ENCODE measurements at regions not wholly inside any gene's neighbourhood (a gene's known extent, or its start where the extent isn't known, plus 50 kb on each side); places are given as distances from the start of the nearest gene placed in this dataset.

- H3K4me2 ChIP-seq = no peak overlapping the region
- H3K27me3 Mint-ChIP-seq (ENCODE audit: insufficient read depth, low read depth, poor library complexity) = peaks cover 3% of the 10 kb centered on the region
- no peaks in the 10 kb centered on the region for H3K9me2 ChIP-seq (ENCODE audit: insufficient read depth)
- H3K9me3 Mint-ChIP-seq = peaks cover 5% of the 10 kb centered on the region; the same call in 1 of the 3 replicates
- H3K27me3 ChIP-seq (ENCODE audit: insufficient read depth) = no peaks in the 10 kb centered on the region
- no peaks in the 10 kb centered on the region for H3K4me1 ChIP-seq (ENCODE audit: insufficient read depth)
- H3F3A ChIP-seq (replicated peaks; ENCODE audit: low read depth) = no peaks in the 10 kb centered on the region
- no peaks in the 10 kb centered on the region for H3K36me3 Mint-ChIP-seq (ENCODE audit: low read depth)
- no peak overlapping the region for H3K4me3 ChIP-seq
- H2AFZ ChIP-seq = no peak overlapping the region
- H3K27ac Mint-ChIP-seq = no peak overlapping the region
- no peaks in the 10 kb centered on the region for H4K20me1 ChIP-seq (replicated peaks; ENCODE audit: insufficient read depth)
- H3K79me2 ChIP-seq (replicated peaks; ENCODE audit: insufficient read depth) = no peaks in the 10 kb centered on the region
- no peak overlapping the region for H3K27ac ChIP-seq (ENCODE audit: low read depth)
- no peak overlapping the region for H3K4me3 Mint-ChIP-seq
- ATAC-seq (no peak), DNase-seq (ENCODE audit: low spot score) (no peak)
- no peaks in the 10 kb centered on the region for H3K36me3 ChIP-seq (ENCODE audit: insufficient read depth)
- TF ChIP-seq EZH2phosphoT487 (IDR thresholded peaks at IDR 0.05; ENCODE audit: unreplicated experiment) = no peak
- no peak for TF ChIP-seq STAT1 (IDR thresholded peaks at IDR 0.05; ENCODE audit: unreplicated experiment)
- TF ChIP-seq ZNF331 (CRISPR knock-in tag; IDR thresholded peaks at IDR 0.05; ENCODE audit: low read depth) = no peak
- TF ChIP-seq NANOG (IDR thresholded peaks at IDR 0.05; ENCODE audit: borderline replicate concordance) = no peak
- TF ChIP-seq JUNB (IDR thresholded peaks at IDR 0.05; ENCODE audit: unreplicated experiment) = no peak
- no peak for TF ChIP-seq ZNF462 (CRISPR knock-in tag; IDR thresholded peaks at IDR 0.05)
- TF ChIP-seq CREB1 (CRISPR knock-in tag; IDR thresholded peaks at IDR 0.05; ENCODE audit: low read depth) = no peak
- no peak for TF ChIP-seq ETS1 (IDR thresholded peaks at IDR 0.05)
- TF ChIP-seq POLR2AphosphoS5 (IDR thresholded peaks at IDR 0.05; ENCODE audit: low read depth) = no peak
- TF ChIP-seq ZNF114 (CRISPR knock-in tag; IDR thresholded peaks at IDR 0.05) = no peak
- no peak for TF ChIP-seq REST (IDR thresholded peaks at IDR 0.05; ENCODE audit: unreplicated experiment)
- no peak for TF ChIP-seq EZH2 (IDR thresholded peaks at IDR 0.05; ENCODE audit: low read depth, unreplicated experiment)
- no peak for TF ChIP-seq CTCF (conservative IDR thresholded peaks at IDR 0.05; ENCODE audit: low read depth in 2 of 2)
- H3K4me1 Mint-ChIP-seq = no peaks in the 10 kb centered on the region
Observed at GRCh38 chr7:46567858-46568257, 646.8 kb upstream of the IGFBP3 start.
